ENCODE measurements at regions not wholly inside any gene's neighbourhood (a gene's known extent, or its start where the extent isn't known, plus 50 kb on each side); places are given as distances from the start of the nearest gene placed in this dataset.

- H3K4me1 ChIP-seq (ENCODE audit: control insufficient read depth, insufficient read depth, low read length) = no peaks in the 10 kb centered on the region
- H3K18ac ChIP-seq (ENCODE audit: low read depth, low read length) = no peak overlapping the region
- H3K36me3 ChIP-seq (ENCODE audit: control insufficient read depth, insufficient read depth, low read length) = no peaks in the 10 kb centered on the region
- no peak overlapping the region for H3K23ac ChIP-seq (ENCODE audit: low read depth, low read length)
- no peak overlapping the region for H4K5ac ChIP-seq (ENCODE audit: low read depth, low read length)
- no peak overlapping the region for H2AK5ac ChIP-seq (ENCODE audit: low read depth, low read length)
- no peak overlapping the region for H2BK15ac ChIP-seq (ENCODE audit: low read depth, low read length)
- H3K9me1 ChIP-seq (ENCODE audit: insufficient read depth, low read length) = no peaks in the 10 kb centered on the region
- H2BK20ac ChIP-seq (ENCODE audit: low read depth, low read length) = no peak overlapping the region
- CTCF ChIA-PET = no interaction called here
- DNase-seq (no peak), ATAC-seq (ENCODE audit: low read depth) (no peak)
- dilution Hi-C loops (cut with HindIII; ENCODE audit: low sequenced_read_pairs, unreplicated experiment) (no loop called here), intact Hi-C loops (cut with micrococcal nuclease) (no loop called here), in situ Hi-C loops (cut with MboI; ENCODE audit: low sequenced_read_pairs) (no loop called here)
- no peak overlapping the region for H2AFZ ChIP-seq (replicated peaks; ENCODE audit: low read length, poor library complexity)
- POLR2A ChIA-PET (ENCODE audit: unreplicated experiment) = no interaction called here
- no peak overlapping the region for H3K56ac ChIP-seq (ENCODE audit: extremely low read depth, insufficient read depth, low read length)
- H3K27ac ChIP-seq (ENCODE audit: insufficient read depth, low read length) = no peak overlapping the region
- no peak overlapping the region for H3K4me2 ChIP-seq (ENCODE audit: low read depth, low read length)
- no peak overlapping the region for H2BK5ac ChIP-seq (ENCODE audit: low read depth, low read length, poor library complexity, severe bottlenecking)
- TF ChIP-seq MAFK (IDR thresholded peaks at IDR 0.05; ENCODE audit: low read depth, low read length) (no peak), RAD21 (IDR thresholded peaks at IDR 0.05; ENCODE audit: low read length) (no peak), BHLHE40 (IDR thresholded peaks at IDR 0.05; ENCODE audit: low read depth, low read length) (no peak), POLR2A (IDR thresholded peaks at IDR 0.05; ENCODE audit: low read depth, low read length) (no peak), FOS (IDR thresholded peaks at IDR 0.05; ENCODE audit: low read depth, low read length) (no peak), CEBPB (IDR thresholded peaks at IDR 0.05; ENCODE audit: low read depth, low read length) (no peak), ELK1 (IDR thresholded peaks at IDR 0.05; ENCODE audit: borderline replicate concordance, low read depth, low read length) (no peak), MXI1 (IDR thresholded peaks at IDR 0.05; ENCODE audit: borderline replicate concordance, low read depth, low read length) (no peak), CHD1 (IDR thresholded peaks at IDR 0.05; ENCODE audit: low read depth, low read length) (no peak), NFE2L2 (IDR thresholded peaks at IDR 0.05; ENCODE audit: low read depth, low read length) (no peak), CTCF (conservative IDR thresholded peaks at IDR 0.05; ENCODE audit: low read depth, low read length) (no peak), RFX5 (IDR thresholded peaks at IDR 0.05; ENCODE audit: low read depth, low read length) (no peak), USF2 (IDR thresholded peaks at IDR 0.05; ENCODE audit: low read depth, low read length) (no peak), MAZ (IDR thresholded peaks at IDR 0.05; ENCODE audit: borderline replicate concordance, low read depth, low read length) (no peak)
- WGBS, 2 experiments (ENCODE audit: extremely low coverage in 2 of 2, insufficient read length in 1 of 2) = no CpG with 5 or more reads among the region's 1 CpG
- H4K8ac ChIP-seq (ENCODE audit: low read depth in 2 of 2, low read length in 2 of 2) = no peak overlapping the region
- BruUV-seq (replicated peaks) = no TSS peak
- no peaks in the 10 kb centered on the region for H4K20me1 ChIP-seq (ENCODE audit: insufficient read depth, low read length)
- H2AK9ac ChIP-seq (replicated peaks; ENCODE audit: low read depth, low read length, poor library complexity) = no peak overlapping the region
- H4K91ac ChIP-seq (ENCODE audit: insufficient read depth, low read depth, low read length) = no peak overlapping the region
- H3K27me3 ChIP-seq (ENCODE audit: control insufficient read depth, insufficient read depth, low read length) = peaks cover 1% of the 10 kb centered on the region
- no peaks in the 10 kb centered on the region for H3K79me1 ChIP-seq (ENCODE audit: low read depth in 1 of 2, low read length in 2 of 2)
- no peak overlapping the region for H3K4ac ChIP-seq (ENCODE audit: low read depth, low read length)
- H3K9me3 ChIP-seq (ENCODE audit: control insufficient read depth, insufficient read depth, low read length) = no peaks in the 10 kb centered on the region
- no peak overlapping the region for H3K14ac ChIP-seq (replicated peaks; ENCODE audit: low read depth, low read length)
- H3K4me3 ChIP-seq (ENCODE audit: insufficient read depth, low read depth, low read length) = no peak overlapping the region
- no peak overlapping the region for H3K9ac ChIP-seq (ENCODE audit: low read depth, low read length)
- H2BK120ac ChIP-seq (ENCODE audit: low read depth, low read length) = no peak overlapping the region
Measured at GRCh38 chr3:16768956-16769355, 115.8 kb upstream of the PLCL2 start.

Data from IMR-90 (cell line).